SK-N-MC (cell line): ENCODE measurements at regions not wholly inside any gene's neighbourhood (a gene's known extent, or its start where the extent isn't known, plus 50 kb on each side); places are given as distances from the start of the nearest gene placed in this dataset.

Experiments
- EZH2 ChIP-seq: fragments of 200-600 bp; sonication (generic); IDR thresholded peaks from one replicate; pipeline ENCODE4 v1.6.1; 2017; ENCODE audit warnings: antibody characterized with exemption
- FOXP2 ChIP-seq: optimal IDR thresholded peaks from 2 replicates; pipeline ENCODE3; 2011; ENCODE audit warnings: mild to moderate bottlenecking, moderate library complexity; ENCODE audit not compliant: insufficient read depth; ENCODE audit errors: extremely low read length, control extremely low read depth
- POLR2AphosphoS5 ChIP-seq: IDR thresholded peaks from 2 replicates; pipeline ENCODE4 v1.6.1; 2012; ENCODE audit warnings: mild to moderate bottlenecking, low read depth, low read length, borderline replicate concordance

GRCh38 chr9:14485366-14485765 lies 171.4 kb upstream of the NFIB start:
- TF ChIP-seq POLR2AphosphoS5 (no peak), EZH2 (no peak), FOXP2 (no peak)
